WTC11 (cell line): ENCODE measurements at regions not wholly inside any gene's neighbourhood (a gene's known extent, or its start where the extent isn't known, plus 50 kb on each side); places are given as distances from the start of the nearest gene placed in this dataset.

Experiments used
- ATAC-seq: fragments of 200-7000 bp; cut with Tn5 transposase; 2 replicates; pipeline ENCODE4 v1.10.0; 2021; ENCODE audit warnings: mild to moderate bottlenecking, moderate library complexity
- CTCF ChIA-PET: fragments of 300-600 bp; sonication (Branson Sonifier 250); formaldehyde crosslinking; loops from one replicate; lab custom pipeline; 2021; ENCODE audit warnings: antibody characterized with exemption; lab: Charles Lee
- POLR2A ChIA-PET: fragments of 350-600 bp; sonication (Branson Sonifier 250); formaldehyde crosslinking; loops from one replicate; lab custom pipeline; 2021; ENCODE audit warnings: antibody characterized with exemption; lab: Charles Lee
- DNase-seq: peaks from one replicate; pipeline ENCODE4 v3.0.0; 2021; ENCODE audit warnings: low spot score
- H3K27ac Mint-ChIP-seq: 2 replicates; pipeline ENCODE4 v1.8.0; 2021; ENCODE audit warnings: mixed read lengths
- H3K27me3 Mint-ChIP-seq: 2 replicates; pipeline ENCODE4 v1.8.0; 2021; ENCODE audit warnings: low read depth, mild to moderate bottlenecking, moderate library complexity, mixed read lengths
- H3K36me3 Mint-ChIP-seq: 2 replicates; pipeline ENCODE4 v1.8.0; 2021; ENCODE audit warnings: mixed read lengths
- H3K4me1 Mint-ChIP-seq: 2 replicates; pipeline ENCODE4 v1.8.0; 2022; ENCODE audit warnings: mixed read lengths
- H3K4me3 Mint-ChIP-seq: 2 replicates; pipeline ENCODE4 v1.8.0; 2021; ENCODE audit warnings: mild to moderate bottlenecking, moderate library complexity, mixed read lengths
- H3K9me3 Mint-ChIP-seq: 2 replicates; pipeline ENCODE4 v1.8.0; 2021; ENCODE audit warnings: mixed read lengths
- CDX4 ChIP-seq: fragments of 250-450 bp; sonication (Bioruptor Pico); IDR thresholded peaks from 2 replicates; pipeline ENCODE4 v1.9.0; 2021; ENCODE audit warnings: moderate library complexity, mild to moderate bottlenecking, inconsistent platforms, borderline replicate concordance
- ERG ChIP-seq: fragments of 250-450 bp; sonication (Bioruptor Pico); IDR thresholded peaks from 2 replicates; pipeline ENCODE4 v1.8.0; 2021; ENCODE audit warnings: mild to moderate bottlenecking
- FOXP4 ChIP-seq: sonication (generic); formaldehyde crosslinking; IDR thresholded peaks from 2 replicates; pipeline ENCODE4 v1.8.0; 2022; ENCODE audit warnings: mild to moderate bottlenecking, missing genetic modification reagents
- HMGA2 ChIP-seq: fragments of 250-450 bp; sonication (Bioruptor Pico); IDR thresholded peaks from 2 replicates; pipeline ENCODE4 v1.4.0; 2021; ENCODE audit warnings: mild to moderate bottlenecking, moderate library complexity
- HMGXB4 ChIP-seq: sonication (generic); formaldehyde crosslinking; IDR thresholded peaks from 2 replicates; pipeline ENCODE4 v1.8.1; 2023; ENCODE audit warnings: mild to moderate bottlenecking, moderate library complexity, missing genetic modification reagents
- NR2C2 ChIP-seq: sonication (generic); formaldehyde crosslinking; IDR thresholded peaks from 2 replicates; pipeline ENCODE4 v1.8.0; 2022; ENCODE audit warnings: mild to moderate bottlenecking, missing genetic modification reagents
- PRDM15 ChIP-seq: sonication (generic); formaldehyde crosslinking; IDR thresholded peaks from 2 replicates; pipeline ENCODE4 v1.8.0; 2022; ENCODE audit warnings: missing genetic modification reagents
- PRRX2 ChIP-seq: fragments of 250-450 bp; sonication (Bioruptor Pico); IDR thresholded peaks from 2 replicates; pipeline ENCODE4 v1.8.0; 2021; ENCODE audit warnings: mild to moderate bottlenecking
- RELA ChIP-seq: sonication (generic); formaldehyde crosslinking; IDR thresholded peaks from 2 replicates; pipeline ENCODE4 v1.8.1; 2022; ENCODE audit warnings: missing genetic modification reagents, mild to moderate bottlenecking, borderline replicate concordance
- TCF7 ChIP-seq: sonication (generic); formaldehyde crosslinking; IDR thresholded peaks from 2 replicates; pipeline ENCODE4 v1.8.0; 2022; ENCODE audit warnings: mild to moderate bottlenecking, low read depth, missing genetic modification reagents, moderate library complexity
- TEAD4 ChIP-seq: sonication (generic); formaldehyde crosslinking; IDR thresholded peaks from 2 replicates; pipeline ENCODE4 v1.8.0; 2022; ENCODE audit warnings: mild to moderate bottlenecking, missing genetic modification reagents
- TP53 ChIP-seq: sonication (generic); formaldehyde crosslinking; IDR thresholded peaks from 2 replicates; pipeline ENCODE4 v1.8.1; 2023; ENCODE audit warnings: mild to moderate bottlenecking, missing genetic modification reagents
- USF1 ChIP-seq: sonication (generic); formaldehyde crosslinking; IDR thresholded peaks from 2 replicates; pipeline ENCODE4 v1.8.0; 2022; ENCODE audit warnings: mild to moderate bottlenecking, missing genetic modification reagents
- USF2 ChIP-seq: sonication (generic); formaldehyde crosslinking; IDR thresholded peaks from 2 replicates; pipeline ENCODE4 v1.8.1; 2023; ENCODE audit warnings: mild to moderate bottlenecking, missing genetic modification reagents, moderate library complexity

- TF ChIP-seq PRDM15 (CRISPR knock-in tag) (no peak), ERG (CRISPR knock-in tag) (no peak), FOXP4 (CRISPR knock-in tag) (no peak), HMGXB4 (CRISPR knock-in tag) (no peak), HMGA2 (CRISPR knock-in tag) (no peak), USF2 (CRISPR knock-in tag) (no peak), TP53 (CRISPR knock-in tag) (no peak), NR2C2 (CRISPR knock-in tag) (no peak), USF1 (CRISPR knock-in tag) (no peak), TEAD4 (CRISPR knock-in tag) (no peak), RELA (CRISPR knock-in tag) (no peak), PRRX2 (CRISPR knock-in tag) (no peak)
Observed at GRCh38 chr5:114089259-114089658, 272.6 kb upstream of the KCNN2 start (continued).

GRCh38 chr5:114097570-114097969 is 264.3 kb upstream of the KCNN2 start:
- ChIA-PET POLR2A (no interaction called here), CTCF (interaction anchor here (0.6 to 1.5 kb wide), 15 partner anchors 18 to 971 kb away, joined by 3 to 6 read pairs (median 3); no protein-coding TSS in a partner anchor)
- no peak for TF ChIP-seq TP53 (CRISPR knock-in tag)
- TF ChIP-seq NR2C2 (CRISPR knock-in tag), result no peak
- no peak for TF ChIP-seq TCF7 (CRISPR knock-in tag)
- TF ChIP-seq CDX4, result no peak

More at GRCh38 chr5:114097570-114097969, 264.3 kb upstream of the KCNN2 start:
- Mint-ChIP-seq H3K9me3 (peaks cover 21% of the 10 kb centered on the region), H3K27ac (no peak overlapping the region), H3K4me3 (no peak overlapping the region), H3K27me3 (no peaks in the 10 kb centered on the region), H3K36me3 (peaks cover 18% of the 10 kb centered on the region), H3K4me1 (no peaks in the 10 kb centered on the region)
- DNase-seq (no peak), ATAC-seq (peak; percentile 77)
